ENCODE measurements at regions not wholly inside any gene's neighbourhood (a gene's known extent, or its start where the extent isn't known, plus 50 kb on each side); places are given as distances from the start of the nearest gene placed in this dataset.
A peak's percentile ranks its signal among the peaks of the same experiment; 100 is the strongest.
"Not testable (repeated sequence)": the region's sequence is repeated elsewhere in the genome, so short reads cannot be mapped to it uniquely, and the experiment has no call there.

GRCh38 chr1:104664374-104664773, 914.7 kb downstream of the AMY1C start:
- H3K4me1 ChIP-seq (ENCODE audit: insufficient read depth, low read length); H2AFZ ChIP-seq (ENCODE audit: low read length); in situ Hi-C loops (cut with HindIII; ENCODE audit: extremely low pct_ligation_motif_present, low pct_unique_long_range_greater_than_20kb); H3K27ac ChIP-seq (ENCODE audit: extremely low read length, insufficient read depth, low read length); H4K20me1 ChIP-seq (ENCODE audit: insufficient read depth, low read length); BruUV-seq (replicated peaks); FAIRE-seq; H3K36me3 ChIP-seq (replicated peaks in 1 of 2; ENCODE audit: control insufficient read depth in 1 of 2, insufficient read depth in 2 of 2, low read length in 2 of 2); H3K9me3 ChIP-seq (ENCODE audit: low read length); H3K27me3 ChIP-seq (ENCODE audit: control insufficient read depth in 1 of 2, insufficient read depth in 2 of 2, low read length in 2 of 2); CTCF ChIA-PET (ENCODE audit: low intra/inter-chr PET ratio, low total read pairs); intact Hi-C loops (cut with micrococcal nuclease; ENCODE audit: unreplicated experiment); POLR2A ChIA-PET; DNase-seq (ENCODE audit: low spot score); H3K9ac ChIP-seq (ENCODE audit: insufficient read depth, low read depth, low read length); H3K4me3 ChIP-seq (replicated peaks in 1 of 3; ENCODE audit: insufficient read depth in 1 of 3, low read depth in 2 of 3, low read length in 3 of 3); H3K79me2 ChIP-seq (ENCODE audit: insufficient read depth, low read length); ATAC-seq; H3K4me2 ChIP-seq (ENCODE audit: low read depth, low read length): not testable (repeated sequence)
- 55% methylated on average over 24 of the region's 24 CpGs for WGBS (ENCODE audit: low lambda C conversion rate)
- TF ChIP-seq, protein P1, sequence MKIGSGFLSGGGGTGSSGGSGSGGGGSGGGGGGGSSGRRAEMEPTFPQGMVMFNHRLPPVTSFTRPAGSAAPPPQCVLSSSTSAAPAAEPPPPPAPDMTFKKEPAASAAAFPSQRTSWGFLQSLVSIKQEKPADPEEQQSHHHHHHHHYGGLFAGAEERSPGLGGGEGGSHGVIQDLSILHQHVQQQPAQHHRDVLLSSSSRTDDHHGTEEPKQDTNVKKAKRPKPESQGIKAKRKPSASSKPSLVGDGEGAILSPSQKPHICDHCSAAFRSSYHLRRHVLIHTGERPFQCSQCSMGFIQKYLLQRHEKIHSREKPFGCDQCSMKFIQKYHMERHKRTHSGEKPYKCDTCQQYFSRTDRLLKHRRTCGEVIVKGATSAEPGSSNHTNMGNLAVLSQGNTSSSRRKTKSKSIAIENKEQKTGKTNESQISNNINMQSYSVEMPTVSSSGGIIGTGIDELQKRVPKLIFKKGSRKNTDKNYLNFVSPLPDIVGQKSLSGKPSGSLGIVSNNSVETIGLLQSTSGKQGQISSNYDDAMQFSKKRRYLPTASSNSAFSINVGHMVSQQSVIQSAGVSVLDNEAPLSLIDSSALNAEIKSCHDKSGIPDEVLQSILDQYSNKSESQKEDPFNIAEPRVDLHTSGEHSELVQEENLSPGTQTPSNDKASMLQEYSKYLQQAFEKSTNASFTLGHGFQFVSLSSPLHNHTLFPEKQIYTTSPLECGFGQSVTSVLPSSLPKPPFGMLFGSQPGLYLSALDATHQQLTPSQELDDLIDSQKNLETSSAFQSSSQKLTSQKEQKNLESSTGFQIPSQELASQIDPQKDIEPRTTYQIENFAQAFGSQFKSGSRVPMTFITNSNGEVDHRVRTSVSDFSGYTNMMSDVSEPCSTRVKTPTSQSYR (CRISPR knock-in tag; IDR thresholded peaks at IDR 0.05; ENCODE audit: borderline replicate concordance), result peak; percentile 73; the same call in 1 of the 2 replicates

DNA sequence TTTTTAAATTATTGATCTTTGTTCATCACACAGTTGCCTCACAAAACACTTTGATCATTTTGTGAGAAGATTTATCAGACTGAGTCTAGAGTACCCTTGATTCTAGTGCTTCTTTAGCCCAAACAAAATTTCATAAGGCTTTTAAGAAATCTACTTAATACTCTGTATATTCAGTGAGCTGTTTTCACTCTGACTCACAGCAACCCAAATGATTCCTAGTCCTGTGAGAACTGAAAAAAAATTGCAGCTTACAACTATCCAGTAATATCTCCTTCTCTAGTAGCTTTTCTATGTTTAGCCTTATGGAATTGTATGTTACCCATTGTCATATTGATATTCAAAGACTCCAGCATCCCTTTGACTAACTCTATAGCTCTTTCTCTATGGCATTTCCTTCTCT, 915.6 kb downstream of the AMY1C start:
- H3K4me3 ChIP-seq (replicated peaks in 1 of 3; ENCODE audit: insufficient read depth in 1 of 3, low read depth in 2 of 3, low read length in 3 of 3), result no peak overlapping the region
- H3K36me3 ChIP-seq (replicated peaks in 1 of 2; ENCODE audit: control insufficient read depth in 1 of 2, insufficient read depth in 2 of 2, low read length in 2 of 2), result no peaks in the 10 kb centered on the region
- POLR2A ChIA-PET, result no interaction called here
- CTCF ChIA-PET (ENCODE audit: low intra/inter-chr PET ratio, low total read pairs), result no interaction called here
- H3K27ac ChIP-seq (ENCODE audit: extremely low read length, insufficient read depth, low read length), result no peak overlapping the region
- H3K9ac ChIP-seq (ENCODE audit: insufficient read depth, low read depth, low read length), result no peak overlapping the region
- no peaks in the 10 kb centered on the region for H3K79me2 ChIP-seq (ENCODE audit: insufficient read depth, low read length)
- no peaks in the 10 kb centered on the region for H3K9me3 ChIP-seq (ENCODE audit: low read length)
- no peak overlapping the region for H2AFZ ChIP-seq (ENCODE audit: low read length)
- no peaks in the 10 kb centered on the region for H4K20me1 ChIP-seq (ENCODE audit: insufficient read depth, low read length)
- ATAC-seq (no peak), FAIRE-seq (no peak), DNase-seq (ENCODE audit: low spot score) (no peak)
- no peaks in the 10 kb centered on the region for H3K27me3 ChIP-seq (ENCODE audit: control insufficient read depth in 1 of 2, insufficient read depth in 2 of 2, low read length in 2 of 2)
- TF ChIP-seq GPBP1L1 (CRISPR knock-in tag; IDR thresholded peaks at IDR 0.05), result no peak
- TF ChIP-seq HOXA7 (CRISPR knock-in tag; IDR thresholded peaks at IDR 0.05), result no peak
- TF ChIP-seq RAD21 (CRISPR knock-in tag; IDR thresholded peaks at IDR 0.05), result no peak
- TF ChIP-seq SOX5 (CRISPR knock-in tag; IDR thresholded peaks at IDR 0.05; ENCODE audit: borderline replicate concordance), result no peak
- no peak for TF ChIP-seq ZNF124 (CRISPR knock-in tag; IDR thresholded peaks at IDR 0.05)
- no peak overlapping the region for H3K4me2 ChIP-seq (ENCODE audit: low read depth, low read length)
- BruUV-seq (replicated peaks), result no TSS peak
- in situ Hi-C loops (cut with HindIII; ENCODE audit: extremely low pct_ligation_motif_present, low pct_unique_long_range_greater_than_20kb) (no loop called here), intact Hi-C loops (cut with micrococcal nuclease; ENCODE audit: unreplicated experiment) (no loop called here)
- H3K4me1 ChIP-seq (ENCODE audit: insufficient read depth, low read length), result no peaks in the 10 kb centered on the region
